ENCODE measurements at regions not wholly inside any gene's neighbourhood (a gene's known extent, or its start where the extent isn't known, plus 50 kb on each side); places are given as distances from the start of the nearest gene placed in this dataset.

GRCh38 chr6:122154912-122155575 lies 244.4 kb upstream of the HSF2 start:
- TF ChIP-seq TAF1 (IDR thresholded peaks at IDR 0.05; ENCODE audit: borderline replicate concordance, insufficient read depth, low read length) (no peak), REST (IDR thresholded peaks at IDR 0.05; ENCODE audit: insufficient read depth in 1 of 2, low read depth in 2 of 2, low read length in 2 of 2) (no peak), POLR2AphosphoS5 (IDR thresholded peaks at IDR 0.05; ENCODE audit: low read depth, low read length) (no peak), SIN3A (IDR thresholded peaks at IDR 0.05; ENCODE audit: borderline replicate concordance, insufficient read depth, low read length) (no peak), FOXP2 (optimal IDR thresholded peaks at IDR 0.05; ENCODE audit: borderline replicate concordance, extremely low read depth, extremely low read length, insufficient read depth) (no peak)

GRCh38 chr6:122161136-122161535 lies 238.3 kb upstream of the HSF2 start:
- no peak for TF ChIP-seq FOXP2 (optimal IDR thresholded peaks at IDR 0.05; ENCODE audit: borderline replicate concordance, extremely low read depth, extremely low read length, insufficient read depth)
- TF ChIP-seq SIN3A (IDR thresholded peaks at IDR 0.05; ENCODE audit: borderline replicate concordance, insufficient read depth, low read length) = no peak
- no peak for TF ChIP-seq POLR2AphosphoS5 (IDR thresholded peaks at IDR 0.05; ENCODE audit: low read depth, low read length)
- TF ChIP-seq REST (IDR thresholded peaks at IDR 0.05; ENCODE audit: insufficient read depth in 1 of 2, low read depth in 2 of 2, low read length in 2 of 2) = no peak
- no peak for TF ChIP-seq TAF1 (IDR thresholded peaks at IDR 0.05; ENCODE audit: borderline replicate concordance, insufficient read depth, low read length)

GRCh38 chr6:122165014-122165413 lies 234.4 kb upstream of the HSF2 start:
- TF ChIP-seq REST (IDR thresholded peaks at IDR 0.05; ENCODE audit: insufficient read depth in 1 of 2, low read depth in 2 of 2, low read length in 2 of 2) (no peak), TAF1 (IDR thresholded peaks at IDR 0.05; ENCODE audit: borderline replicate concordance, insufficient read depth, low read length) (no peak), FOXP2 (optimal IDR thresholded peaks at IDR 0.05; ENCODE audit: borderline replicate concordance, extremely low read depth, extremely low read length, insufficient read depth) (no peak), SIN3A (IDR thresholded peaks at IDR 0.05; ENCODE audit: borderline replicate concordance, insufficient read depth, low read length) (no peak), POLR2AphosphoS5 (IDR thresholded peaks at IDR 0.05; ENCODE audit: low read depth, low read length) (no peak)

GRCh38 chr6:122170274-122170673 lies 229.2 kb upstream of the HSF2 start:
- TF ChIP-seq REST (IDR thresholded peaks at IDR 0.05; ENCODE audit: insufficient read depth in 1 of 2, low read depth in 2 of 2, low read length in 2 of 2) (no peak), POLR2AphosphoS5 (IDR thresholded peaks at IDR 0.05; ENCODE audit: low read depth, low read length) (no peak), TAF1 (IDR thresholded peaks at IDR 0.05; ENCODE audit: borderline replicate concordance, insufficient read depth, low read length) (no peak), FOXP2 (optimal IDR thresholded peaks at IDR 0.05; ENCODE audit: borderline replicate concordance, extremely low read depth, extremely low read length, insufficient read depth) (no peak), SIN3A (IDR thresholded peaks at IDR 0.05; ENCODE audit: borderline replicate concordance, insufficient read depth, low read length) (no peak)

Data from PFSK-1 (cell line).